HCT116 (cell line): ENCODE measurements at regions not wholly inside any gene's neighbourhood (a gene's known extent, or its start where the extent isn't known, plus 50 kb on each side); places are given as distances from the start of the nearest gene placed in this dataset.

ENCODE experiments used
- ATF3 ChIP-seq: IDR thresholded peaks from 2 replicates; pipeline ENCODE4 v1.6.1; 2012
- CTCF ChIP-seq, 3 experiments: fragments of 200-600 bp in 1 of 3; sonication (generic) in 1 of 3; IDR thresholded peaks in 2 of 3; conservative IDR thresholded peaks in 1 of 3; 2 replicates each; pipeline ENCODE4 v1.5.1; 2012 to 2017; ENCODE audit warnings: low read depth in 2 of 3, low read length in 2 of 3, antibody characterized with exemption in 1 of 3, borderline replicate concordance in 1 of 3, control low read depth in 1 of 3, mild to moderate bottlenecking in 1 of 3, mixed read lengths in 1 of 3, mixed run types in 1 of 3, moderate library complexity in 1 of 3; ENCODE audit not compliant: insufficient read depth in 1 of 3
- POLR2A ChIP-seq: IDR thresholded peaks from 2 replicates; pipeline ENCODE4 v1.7.0; 2011; ENCODE audit warnings: borderline replicate concordance; ENCODE audit not compliant: insufficient read depth, insufficient read length; ENCODE audit errors: extremely low read depth
- ZFX ChIP-seq: fragments of 450-650 bp; IDR thresholded peaks from 2 replicates; pipeline ENCODE4 v1.6.1; 2017

- no peak for TF ChIP-seq CTCF (IDR thresholded peaks at IDR 0.05 in 2 of 3, conservative IDR thresholded peaks at IDR 0.05 in 1 of 3; ENCODE audit: borderline replicate concordance in 1 of 3, insufficient read depth in 1 of 3, low read depth in 2 of 3, low read length in 2 of 3)
- TF ChIP-seq ZFX = no peak
- TF ChIP-seq POLR2A = no peak
- no peak for TF ChIP-seq ATF3
Measured at GRCh38 chr2:59774821-59775433, 778.5 kb downstream of the BCL11A start.
